ENCODE measurements at regions not wholly inside any gene's neighbourhood (a gene's known extent, or its start where the extent isn't known, plus 50 kb on each side); places are given as distances from the start of the nearest gene placed in this dataset.

- TF ChIP-seq CTCF (IDR thresholded peaks at IDR 0.05; ENCODE audit: low read depth, low read length) (no peak), EZH2phosphoT487 (IDR thresholded peaks at IDR 0.05; ENCODE audit: low read depth) (no peak)
Measured at GRCh38 chr15:96460106-96460505, 129.6 kb downstream of the NR2F2 start.

Measured in OCI-LY3 (cell line).